ENCODE measurements at regions not wholly inside any gene's neighbourhood (a gene's known extent, or its start where the extent isn't known, plus 50 kb on each side); places are given as distances from the start of the nearest gene placed in this dataset.
"Not testable (repeated sequence)": the region's sequence is repeated elsewhere in the genome, so short reads cannot be mapped to it uniquely, and the experiment has no call there.

DNA sequence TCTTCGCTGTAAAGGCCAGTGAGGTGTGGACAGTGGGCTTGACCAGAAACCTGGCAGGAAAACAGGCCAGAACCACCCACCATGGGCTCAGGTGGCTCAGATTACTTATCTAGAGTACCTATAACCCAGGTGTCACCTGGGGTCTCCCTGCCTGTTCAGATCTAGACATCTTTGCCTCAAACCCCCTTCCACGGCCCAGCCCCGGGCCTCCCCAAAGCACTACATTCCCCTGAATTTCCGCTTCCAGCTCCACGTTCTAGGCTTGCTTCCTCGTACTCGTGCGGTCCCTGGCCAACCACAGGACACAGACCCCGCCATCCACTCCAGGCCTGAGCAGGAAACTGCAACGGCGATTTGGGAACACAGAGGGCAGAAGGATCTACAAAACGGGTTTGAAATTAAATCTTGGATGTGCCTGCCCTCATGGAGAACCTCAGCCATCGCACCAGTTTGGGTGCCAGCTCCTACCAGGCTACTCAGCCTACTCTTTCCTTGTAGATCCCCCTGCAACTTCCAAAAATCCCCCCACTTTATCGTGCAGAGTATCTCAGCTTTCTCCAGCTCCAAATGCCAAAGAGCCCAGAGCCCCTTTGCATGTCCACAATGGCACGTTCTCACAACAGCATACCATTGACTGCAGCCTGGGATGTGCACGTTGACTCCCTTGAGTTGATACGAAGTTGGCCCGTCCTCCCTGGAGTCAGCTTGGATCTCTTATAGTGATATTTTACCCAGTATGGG is 62.7 kb upstream of the CACUL1 start:
- Histone ChIP-seq H3K4me3 (ENCODE audit: extremely low read depth, insufficient read depth, low read length, poor library complexity, severe bottlenecking) (no peak overlapping the region), H3K4me1 (ENCODE audit: control insufficient read depth, insufficient read depth, low read length, poor library complexity, severe bottlenecking) (no peaks in the 10 kb centered on the region), H3K36me3 (ENCODE audit: control insufficient read depth, insufficient read depth, low read length) (no peaks in the 10 kb centered on the region), H3K9me3 (ENCODE audit: control insufficient read depth, low read length) (no peaks in the 10 kb centered on the region), H3K27ac (ENCODE audit: low read depth, low read length, severe bottlenecking) (no peak overlapping the region)
- 91 to 94% methylated on average over 14 to 18 of the region's 18 CpGs for WGBS, 2 experiments (ENCODE audit: insufficient coverage in 2 of 2)

- Histone ChIP-seq H3K27ac (ENCODE audit: low read depth, low read length, severe bottlenecking) (no peak overlapping the region), H3K36me3 (ENCODE audit: control insufficient read depth, insufficient read depth, low read length) (no peaks in the 10 kb centered on the region), H3K4me3 (ENCODE audit: extremely low read depth, insufficient read depth, low read length, poor library complexity, severe bottlenecking) (no peak overlapping the region), H3K9me3 (ENCODE audit: control insufficient read depth, low read length) (no peaks in the 10 kb centered on the region), H3K4me1 (ENCODE audit: control insufficient read depth, insufficient read depth, low read length, poor library complexity, severe bottlenecking) (no peaks in the 10 kb centered on the region)
- 89 to 94% methylated on average over 17 of the region's 17 CpGs for WGBS, 2 experiments (ENCODE audit: insufficient coverage in 2 of 2)
Measured at GRCh38 chr10:118818621-118819221, 64.0 kb upstream of the CACUL1 start.

DNA sequence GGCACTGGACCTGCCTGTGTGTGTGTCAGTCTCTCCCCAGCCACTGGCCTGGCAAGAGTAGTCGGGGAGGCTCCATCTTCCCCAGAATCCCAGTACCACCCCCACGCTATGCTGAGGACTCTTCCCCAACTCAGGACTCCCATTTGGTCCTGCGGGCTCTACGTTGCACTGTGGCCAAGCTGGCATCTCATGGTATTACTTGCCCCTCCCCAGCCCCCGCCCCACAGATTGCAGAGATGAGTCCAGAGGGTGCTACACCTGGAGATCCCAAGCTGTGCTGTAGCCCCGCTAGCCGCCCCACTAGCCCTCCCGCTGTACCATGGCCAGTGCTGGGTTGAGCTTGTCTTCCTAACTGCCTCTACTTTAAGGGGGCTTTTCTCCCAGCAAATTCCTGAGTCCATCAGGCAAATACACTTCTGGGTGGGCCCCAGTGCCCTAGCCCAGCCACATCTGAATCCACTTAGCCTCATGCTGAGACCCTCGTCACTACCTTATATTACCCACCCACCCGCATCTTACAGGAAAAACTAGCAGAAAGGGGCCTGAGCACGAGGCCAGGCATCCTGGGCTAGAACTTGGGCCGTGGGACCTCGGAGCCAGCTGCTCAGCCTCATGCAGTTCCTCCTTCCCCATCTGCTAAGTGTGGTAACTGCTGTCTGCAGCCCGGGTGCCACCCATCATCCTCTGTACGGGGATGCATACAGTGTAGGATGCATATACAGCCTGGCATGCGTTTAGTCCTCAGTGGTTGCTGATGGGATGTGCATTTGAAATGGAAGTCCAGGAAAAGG is 65.8 kb upstream of the CACUL1 start:
- Histone ChIP-seq H3K27ac (ENCODE audit: low read depth, low read length, severe bottlenecking) (no peak overlapping the region), H3K4me3 (ENCODE audit: extremely low read depth, insufficient read depth, low read length, poor library complexity, severe bottlenecking) (no peak overlapping the region), H3K36me3 (ENCODE audit: control insufficient read depth, insufficient read depth, low read length) (no peaks in the 10 kb centered on the region), H3K4me1 (ENCODE audit: control insufficient read depth, insufficient read depth, low read length, poor library complexity, severe bottlenecking) (no peaks in the 10 kb centered on the region), H3K9me3 (ENCODE audit: control insufficient read depth, low read length) (no peaks in the 10 kb centered on the region)
- 89 to 94% methylated on average over 11 to 16 of the region's 16 CpGs for WGBS, 2 experiments (ENCODE audit: insufficient coverage in 2 of 2)

GRCh38 chr10:118823256-118823907 is 68.6 kb upstream of the CACUL1 start:
- no peaks in the 10 kb centered on the region for H3K36me3 ChIP-seq (ENCODE audit: control insufficient read depth, insufficient read depth, low read length)
- no peak overlapping the region for H3K27ac ChIP-seq (ENCODE audit: low read depth, low read length, severe bottlenecking)
- 100% methylated on average over 3 of the region's 4 CpGs; no CpG with 5 or more reads in 1 of the 2 experiments for WGBS, 2 experiments (ENCODE audit: insufficient coverage in 2 of 2)
- no peaks in the 10 kb centered on the region for H3K4me1 ChIP-seq (ENCODE audit: control insufficient read depth, insufficient read depth, low read length, poor library complexity, severe bottlenecking)
- H3K4me3 ChIP-seq (ENCODE audit: extremely low read depth, insufficient read depth, low read length, poor library complexity, severe bottlenecking) = no peak overlapping the region
- no peaks in the 10 kb centered on the region for H3K9me3 ChIP-seq (ENCODE audit: control insufficient read depth, low read length)

- 80 to 92% methylated on average over 1 of the region's 1 CpG for WGBS, 2 experiments (ENCODE audit: insufficient coverage in 2 of 2)
- Histone ChIP-seq H3K4me3 (ENCODE audit: extremely low read depth, insufficient read depth, low read length, poor library complexity, severe bottlenecking) (no peak overlapping the region), H3K4me1 (ENCODE audit: control insufficient read depth, insufficient read depth, low read length, poor library complexity, severe bottlenecking) (no peaks in the 10 kb centered on the region), H3K27ac (ENCODE audit: low read depth, low read length, severe bottlenecking) (no peak overlapping the region), H3K36me3 (ENCODE audit: control insufficient read depth, insufficient read depth, low read length) (no peaks in the 10 kb centered on the region), H3K9me3 (ENCODE audit: control insufficient read depth, low read length) (no peaks in the 10 kb centered on the region)
Measured at GRCh38 chr10:118827053-118827452, 72.3 kb upstream of the CACUL1 start.

GRCh38 chr10:118827466-118828155 is 72.8 kb upstream of the CACUL1 start:
- Histone ChIP-seq H3K4me3 (ENCODE audit: extremely low read depth, insufficient read depth, low read length, poor library complexity, severe bottlenecking) (no peak overlapping the region), H3K9me3 (ENCODE audit: control insufficient read depth, low read length) (no peaks in the 10 kb centered on the region), H3K4me1 (ENCODE audit: control insufficient read depth, insufficient read depth, low read length, poor library complexity, severe bottlenecking) (no peaks in the 10 kb centered on the region), H3K36me3 (ENCODE audit: control insufficient read depth, insufficient read depth, low read length) (no peaks in the 10 kb centered on the region), H3K27ac (ENCODE audit: low read depth, low read length, severe bottlenecking) (no peak overlapping the region)
- 90 to 91% methylated on average over 5 to 7 of the region's 7 CpGs for WGBS, 2 experiments (ENCODE audit: insufficient coverage in 2 of 2)

- H3K36me3 ChIP-seq (ENCODE audit: control insufficient read depth, insufficient read depth, low read length) = no peaks in the 10 kb centered on the region
- no peak overlapping the region for H3K27ac ChIP-seq (ENCODE audit: low read depth, low read length, severe bottlenecking)
- peaks cover 7% of the 10 kb centered on the region for H3K4me1 ChIP-seq (ENCODE audit: control insufficient read depth, insufficient read depth, low read length, poor library complexity, severe bottlenecking)
- no peaks in the 10 kb centered on the region for H3K9me3 ChIP-seq (ENCODE audit: control insufficient read depth, low read length)
- 72 to 87% methylated on average over 6 to 7 of the region's 7 CpGs for WGBS, 2 experiments (ENCODE audit: insufficient coverage in 2 of 2)
- H3K4me3 ChIP-seq (ENCODE audit: extremely low read depth, insufficient read depth, low read length, poor library complexity, severe bottlenecking) = no peak overlapping the region
Measured at GRCh38 chr10:118832241-118832651, 77.5 kb upstream of the CACUL1 start.

- H3K36me3 ChIP-seq (ENCODE audit: control insufficient read depth, insufficient read depth, low read length); H3K4me3 ChIP-seq (ENCODE audit: extremely low read depth, insufficient read depth, low read length, poor library complexity, severe bottlenecking); H3K4me1 ChIP-seq (ENCODE audit: control insufficient read depth, insufficient read depth, low read length, poor library complexity, severe bottlenecking); H3K27ac ChIP-seq (ENCODE audit: low read depth, low read length, severe bottlenecking); H3K9me3 ChIP-seq (ENCODE audit: control insufficient read depth, low read length): not testable (repeated sequence)
- 100% methylated on average over 1 of the region's 5 CpGs; no CpG with 5 or more reads in 1 of the 2 experiments for WGBS, 2 experiments (ENCODE audit: insufficient coverage in 2 of 2)
Measured at GRCh38 chr10:118834370-118834769, 79.6 kb upstream of the CACUL1 start.

DNA sequence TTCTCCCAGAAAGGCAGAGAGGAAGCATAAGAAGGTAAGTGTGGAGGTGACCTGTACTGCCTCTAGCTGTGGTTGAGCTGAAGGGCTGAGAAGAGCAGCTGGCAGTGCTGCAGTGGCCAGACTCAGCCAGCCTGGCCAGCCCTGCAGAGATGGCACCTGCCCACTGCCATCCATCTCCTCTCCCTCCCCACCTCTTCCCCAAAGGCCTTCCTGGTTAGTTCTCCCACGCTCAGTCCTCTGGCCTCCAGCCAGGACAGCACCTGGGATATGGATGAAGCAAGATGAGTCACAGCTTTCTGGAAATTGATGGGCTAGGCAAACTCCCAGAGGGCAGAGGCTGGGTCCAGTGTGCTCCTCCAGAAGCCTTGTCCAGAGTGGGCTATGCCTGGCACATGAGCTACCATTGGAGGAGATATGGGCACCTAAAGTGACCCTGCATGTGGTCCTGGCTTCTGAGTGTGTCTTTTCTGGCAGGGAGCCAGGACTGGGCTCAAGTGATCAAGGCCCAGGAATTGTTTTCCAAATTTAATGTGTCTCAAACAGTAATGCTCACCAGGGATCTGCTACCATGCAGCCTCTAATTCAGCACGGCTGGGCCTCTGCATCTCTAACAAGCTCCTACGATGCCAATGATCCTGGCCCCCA is 81.0 kb upstream of the CACUL1 start:
- H3K36me3 ChIP-seq (ENCODE audit: control insufficient read depth, insufficient read depth, low read length) = no peaks in the 10 kb centered on the region
- peaks cover 15% of the 10 kb centered on the region for H3K4me1 ChIP-seq (ENCODE audit: control insufficient read depth, insufficient read depth, low read length, poor library complexity, severe bottlenecking)
- H3K4me3 ChIP-seq (ENCODE audit: extremely low read depth, insufficient read depth, low read length, poor library complexity, severe bottlenecking) = no peak overlapping the region
- no peak overlapping the region for H3K27ac ChIP-seq (ENCODE audit: low read depth, low read length, severe bottlenecking)
- H3K9me3 ChIP-seq (ENCODE audit: control insufficient read depth, low read length) = no peaks in the 10 kb centered on the region
- 95% methylated on average over 3 of the region's 3 CpGs; no CpG with 5 or more reads in 1 of the 2 experiments for WGBS, 2 experiments (ENCODE audit: insufficient coverage in 2 of 2)

DNA sequence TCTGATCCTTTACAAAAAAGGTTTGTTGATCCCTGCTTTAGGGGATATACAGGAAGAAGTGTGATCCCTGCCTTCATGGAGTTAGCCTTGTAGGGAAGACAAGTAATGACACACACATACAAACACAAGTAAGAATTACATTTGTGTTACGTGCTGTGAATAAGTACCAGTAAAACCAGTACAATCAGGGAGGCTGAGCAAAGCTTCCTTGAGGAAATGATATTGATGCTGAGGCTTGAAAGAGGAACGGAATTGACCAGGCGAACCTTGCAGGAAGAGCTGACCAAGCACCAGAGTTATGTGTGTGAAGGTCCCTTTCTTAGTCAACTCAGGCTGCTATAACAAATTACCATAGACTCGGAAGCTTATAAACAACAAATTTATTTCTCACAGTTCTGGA is 83.6 kb upstream of the CACUL1 start:
- no peak overlapping the region for H3K27ac ChIP-seq (ENCODE audit: low read depth, low read length, severe bottlenecking)
- H3K9me3 ChIP-seq (ENCODE audit: control insufficient read depth, low read length) = no peaks in the 10 kb centered on the region
- H3K4me1 ChIP-seq (ENCODE audit: control insufficient read depth, insufficient read depth, low read length, poor library complexity, severe bottlenecking) = peaks cover 15% of the 10 kb centered on the region
- no peaks in the 10 kb centered on the region for H3K36me3 ChIP-seq (ENCODE audit: control insufficient read depth, insufficient read depth, low read length)
- WGBS, 2 experiments (ENCODE audit: insufficient coverage in 2 of 2) = 100% methylated on average over 2 of the region's 4 CpGs; no CpG with 5 or more reads in 1 of the 2 experiments
- H3K4me3 ChIP-seq (ENCODE audit: extremely low read depth, insufficient read depth, low read length, poor library complexity, severe bottlenecking) = no peak overlapping the region

All from mesodermal cell (in vitro differentiated cells).